Endodermal cell (in vitro differentiated cells): ENCODE measurements at regions not wholly inside any gene's neighbourhood (a gene's known extent, or its start where the extent isn't known, plus 50 kb on each side); places are given as distances from the start of the nearest gene placed in this dataset.

ENCODE experiments used
- DNase-seq: peaks from one replicate; pipeline ENCODE4 v3.0.0-alpha.2; 2017
- H3K27ac ChIP-seq: 2 replicates; pipeline ENCODE4 v1.5.1; 2013; ENCODE audit warnings: mild to moderate bottlenecking, low read depth, low read length, moderate library complexity
- H3K27me3 ChIP-seq: 2 replicates; pipeline ENCODE4 v1.6.1; 2013; ENCODE audit warnings: mild to moderate bottlenecking, low read length, moderate library complexity; ENCODE audit not compliant: insufficient read depth, control insufficient read depth, poor library complexity, severe bottlenecking
- H3K36me3 ChIP-seq: 2 replicates; pipeline ENCODE4 v1.7.0; 2013; ENCODE audit warnings: mild to moderate bottlenecking, low read length, moderate library complexity; ENCODE audit not compliant: control insufficient read depth, insufficient read depth
- H3K4me1 ChIP-seq: one replicate; pipeline ENCODE4 v1.7.0; 2013; ENCODE audit warnings: low read length; ENCODE audit not compliant: control insufficient read depth, insufficient read depth
- H3K4me3 ChIP-seq: 2 replicates; pipeline ENCODE4 v1.5.1; 2013; ENCODE audit warnings: mild to moderate bottlenecking, low read length, moderate library complexity
- H3K9ac ChIP-seq: 2 replicates; pipeline ENCODE4 v1.6.1; 2013; ENCODE audit warnings: mild to moderate bottlenecking, low read length, moderate library complexity; ENCODE audit not compliant: poor library complexity, severe bottlenecking; ENCODE audit errors: extremely low read depth
- H3K9me3 ChIP-seq: 2 replicates; pipeline ENCODE4 v1.6.1; 2013; ENCODE audit warnings: mild to moderate bottlenecking, low read length, moderate library complexity; ENCODE audit not compliant: control insufficient read depth
- H3K27ac Mint-ChIP-seq: 2 replicates; pipeline ENCODE4 v1.8.0; 2020; ENCODE audit warnings: mixed read lengths
- H3K27me3 Mint-ChIP-seq: 2 replicates; pipeline ENCODE4 v1.8.0; 2021; ENCODE audit warnings: mild to moderate bottlenecking, mixed read lengths; ENCODE audit not compliant: insufficient read depth
- H3K36me3 Mint-ChIP-seq: 2 replicates; pipeline ENCODE4 v1.8.0; 2020; ENCODE audit warnings: low read depth, mixed read lengths
- H3K4me1 Mint-ChIP-seq: 2 replicates; pipeline ENCODE4 v1.8.0; 2020; ENCODE audit warnings: mixed read lengths
- H3K4me3 Mint-ChIP-seq: 2 replicates; pipeline ENCODE4 v1.8.0; 2020; ENCODE audit warnings: mild to moderate bottlenecking, moderate library complexity, mixed read lengths
- H3K9me3 Mint-ChIP-seq: 2 replicates; pipeline ENCODE4 v1.8.0; 2020; ENCODE audit warnings: mild to moderate bottlenecking, mixed read lengths
- WGBS, 2 experiments: methylation state at CpG; one replicate each; pipeline versions ENCODE4 v1.1.5 to v1.1.7; 2013; ENCODE audit warnings: missing lambda C conversion rate in 2 of 2, mixed read lengths in 1 of 2; ENCODE audit not compliant: insufficient coverage in 1 of 2, insufficient read length in 1 of 2; 5-methylcytosine and 5-hydroxymethylcytosine counted together
- TF ChIP-seq, protein P1 (sequence below): fragments of 200-600 bp; sonication (generic); conservative IDR thresholded peaks from 2 replicates; pipeline ENCODE4 v1.5.0; 2021; ENCODE audit warnings: antibody characterized with exemption, mild to moderate bottlenecking

DNA sequence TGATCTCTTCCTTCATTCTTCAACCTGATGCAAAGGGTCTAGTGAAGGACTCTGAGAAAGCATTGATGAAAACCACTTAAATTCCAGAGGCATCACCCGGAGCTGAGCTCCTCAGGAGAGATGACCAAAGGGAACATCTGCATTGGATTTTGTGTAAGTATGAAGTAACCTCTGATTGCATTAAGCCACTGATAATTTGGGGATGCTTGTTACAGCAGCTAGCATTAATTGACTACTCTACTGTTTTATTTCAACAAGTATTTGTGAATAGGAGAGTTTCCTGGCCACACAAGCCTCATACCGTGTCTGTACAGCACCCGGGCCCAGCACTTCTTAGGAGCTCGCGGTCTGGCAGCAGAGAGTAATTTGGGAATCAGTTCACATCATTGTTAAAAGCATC lies 250.7 kb upstream of the POU3F1 start:
- Histone ChIP-seq H3K4me1 (no peaks in the 10 kb centered on the region), H3K36me3 (no peaks in the 10 kb centered on the region), H3K27me3 (no peaks in the 10 kb centered on the region), H3K9me3 (no peaks in the 10 kb centered on the region), H3K4me3 (no peak overlapping the region), H3K9ac (no peak overlapping the region), H3K27ac (no peak overlapping the region)
- 97 to 100% methylated on average over 3 to 5 of the region's 5 CpGs for WGBS, 2 experiments
- H3K9me3 Mint-ChIP-seq, result peaks cover 5% of the 10 kb centered on the region
- no peak for DNase-seq
- no peak overlapping the region for H3K27ac Mint-ChIP-seq
- peaks cover 15% of the 10 kb centered on the region for H3K27me3 Mint-ChIP-seq
- no peak overlapping the region for H3K4me3 Mint-ChIP-seq
- TF ChIP-seq, protein P1, sequence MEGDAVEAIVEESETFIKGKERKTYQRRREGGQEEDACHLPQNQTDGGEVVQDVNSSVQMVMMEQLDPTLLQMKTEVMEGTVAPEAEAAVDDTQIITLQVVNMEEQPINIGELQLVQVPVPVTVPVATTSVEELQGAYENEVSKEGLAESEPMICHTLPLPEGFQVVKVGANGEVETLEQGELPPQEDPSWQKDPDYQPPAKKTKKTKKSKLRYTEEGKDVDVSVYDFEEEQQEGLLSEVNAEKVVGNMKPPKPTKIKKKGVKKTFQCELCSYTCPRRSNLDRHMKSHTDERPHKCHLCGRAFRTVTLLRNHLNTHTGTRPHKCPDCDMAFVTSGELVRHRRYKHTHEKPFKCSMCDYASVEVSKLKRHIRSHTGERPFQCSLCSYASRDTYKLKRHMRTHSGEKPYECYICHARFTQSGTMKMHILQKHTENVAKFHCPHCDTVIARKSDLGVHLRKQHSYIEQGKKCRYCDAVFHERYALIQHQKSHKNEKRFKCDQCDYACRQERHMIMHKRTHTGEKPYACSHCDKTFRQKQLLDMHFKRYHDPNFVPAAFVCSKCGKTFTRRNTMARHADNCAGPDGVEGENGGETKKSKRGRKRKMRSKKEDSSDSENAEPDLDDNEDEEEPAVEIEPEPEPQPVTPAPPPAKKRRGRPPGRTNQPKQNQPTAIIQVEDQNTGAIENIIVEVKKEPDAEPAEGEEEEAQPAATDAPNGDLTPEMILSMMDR, result no peak
- H3K36me3 Mint-ChIP-seq, result peaks cover 10% of the 10 kb centered on the region
- peaks cover 9% of the 10 kb centered on the region for H3K4me1 Mint-ChIP-seq

DNA sequence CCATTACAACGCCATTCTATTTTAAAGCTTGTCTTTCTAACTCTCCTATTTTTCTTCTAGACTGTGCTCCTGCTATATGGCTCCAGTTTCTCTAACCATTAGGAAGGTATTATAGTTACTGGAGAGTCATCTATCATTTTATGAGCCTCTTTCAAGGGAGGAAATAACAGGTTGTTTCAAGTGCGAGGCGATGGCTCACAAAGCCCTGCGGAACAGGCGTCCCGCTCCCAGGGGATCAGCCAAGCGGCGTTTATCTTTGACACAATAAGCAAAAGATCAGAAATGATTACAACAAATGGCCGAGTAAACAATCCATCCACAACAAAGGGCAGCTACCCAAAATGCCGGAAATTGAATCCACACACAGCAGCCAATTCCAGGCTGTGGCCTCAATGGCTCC lies 249.5 kb upstream of the POU3F1 start:
- Mint-ChIP-seq H3K27me3 (peaks cover 16% of the 10 kb centered on the region), H3K4me3 (no peak overlapping the region)
- TF ChIP-seq, protein P1, result no peak

GRCh38 chr1:38293567-38293966 lies 247.0 kb upstream of the POU3F1 start:
- peaks cover 10% of the 10 kb centered on the region for H3K36me3 Mint-ChIP-seq
- H3K9me3 ChIP-seq, result no peaks in the 10 kb centered on the region
- peaks cover 25% of the 10 kb centered on the region for H3K4me1 Mint-ChIP-seq
- peaks cover 5% of the 10 kb centered on the region for H3K9me3 Mint-ChIP-seq
- H3K9ac ChIP-seq, result no peak overlapping the region
- H3K36me3 ChIP-seq, result no peaks in the 10 kb centered on the region
- H3K27ac Mint-ChIP-seq, result no peak overlapping the region
- TF ChIP-seq, protein P1, result no peak
- H3K27me3 Mint-ChIP-seq, result peaks cover 19% of the 10 kb centered on the region
- H3K4me3 ChIP-seq, result no peak overlapping the region
- H3K27ac ChIP-seq, result no peak overlapping the region
- H3K27me3 ChIP-seq, result no peaks in the 10 kb centered on the region
- H3K4me3 Mint-ChIP-seq, result no peak overlapping the region
- DNase-seq, result no peak
- WGBS, 2 experiments, result 87 to 90% methylated on average over 4 of the region's 4 CpGs
- H3K4me1 ChIP-seq, result peaks cover 5% of the 10 kb centered on the region

More for the DNA sequence above, 249.5 kb upstream of the POU3F1 start:
- H3K36me3 Mint-ChIP-seq, result peaks cover 10% of the 10 kb centered on the region
- H3K4me1 Mint-ChIP-seq, result peaks cover 20% of the 10 kb centered on the region
- 89 to 96% methylated on average over 7 to 10 of the region's 10 CpGs for WGBS, 2 experiments
- no peaks in the 10 kb centered on the region for H3K36me3 ChIP-seq
- H3K27me3 ChIP-seq, result no peaks in the 10 kb centered on the region
- H3K4me1 ChIP-seq, result peaks cover 5% of the 10 kb centered on the region
- no peak overlapping the region for H3K27ac Mint-ChIP-seq
- H3K9me3 Mint-ChIP-seq, result peaks cover 5% of the 10 kb centered on the region
- H3K9me3 ChIP-seq, result no peaks in the 10 kb centered on the region
- H3K4me3 ChIP-seq, result no peak overlapping the region
- no peak overlapping the region for H3K9ac ChIP-seq
- DNase-seq, result no peak
- H3K27ac ChIP-seq, result no peak overlapping the region
